Gastrocnemius medialis (tissue), 4 donors: ENCODE measurements at regions not wholly inside any gene's neighbourhood (a gene's known extent, or its start where the extent isn't known, plus 50 kb on each side); places are given as distances from the start of the nearest gene placed in this dataset.
"Not testable (repeated sequence)": the region's sequence is repeated elsewhere in the genome, so short reads cannot be mapped to it uniquely, and the experiment has no call there.

ENCODE experiments used
- ATAC-seq, 2 donors: fragments of 150-250 bp; one replicate each; pipeline ENCODE4 v1.9.1; 2016
- DNase-seq, 2 donors: peaks; one replicate each; pipeline ENCODE4 v3.0.0-alpha.2; 2019
- H3K27ac ChIP-seq, 4 donors: fragments of 200-600 bp; sonication (generic); 1 replicate in 1 of 4; 2 replicates in 3 of 4; pipeline ENCODE4 v1.5.1; 2016 to 2018; ENCODE audit warnings: mild to moderate bottlenecking in 2 of 4, moderate library complexity in 1 of 4
- H3K27me3 ChIP-seq, 3 donors: fragments of 200-600 bp; sonication (generic) in 2 of 3; 1 replicate in 1 of 3; 2 replicates in 2 of 3; pipeline versions ENCODE4 v1.5.1 to v1.6.0; 2016 to 2019; ENCODE audit warnings: mild to moderate bottlenecking in 1 of 3, moderate library complexity in 1 of 3
- H3K36me3 ChIP-seq, 2 donors: fragments of 200-600 bp; sonication (generic) in 1 of 2; one replicate each; pipeline ENCODE4 v1.5.1; 2017 to 2018
- H3K4me1 ChIP-seq, 2 donors: fragments of 200-600 bp; sonication (generic) in 1 of 2; one replicate each; pipeline ENCODE4 v1.5.1; 2016 to 2017; ENCODE audit warnings: mild to moderate bottlenecking in 2 of 2
- H3K4me3 ChIP-seq, 4 donors: fragments of 200-600 bp; sonication (generic) in 3 of 4; 1 replicate in 1 of 4; 2 replicates in 3 of 4; pipeline ENCODE4 v1.5.1; 2016 to 2019; ENCODE audit warnings: mild to moderate bottlenecking in 2 of 4
- H3K9me3 ChIP-seq, 3 donors: fragments of 200-600 bp; sonication (generic) in 2 of 3; 1 replicate in 1 of 3; 2 replicates in 2 of 3; pipeline ENCODE4 v1.5.1; 2016 to 2019
- CTCF ChIP-seq, 5 experiments: fragments of 450-650 bp in 3 of 5; fragments of 200-600 bp in 2 of 5; sonication (generic) in 2 of 5; IDR thresholded peaks in 4 of 5; conservative IDR thresholded peaks in 1 of 5; 1 replicate in 4 of 5; 2 replicates in 1 of 5; pipeline ENCODE4 v1.5.1; 2016 to 2019; ENCODE audit warnings: antibody characterized with exemption in 5 of 5, mild to moderate bottlenecking in 3 of 5, moderate library complexity in 3 of 5
- POLR2A ChIP-seq, 2 donors: fragments of 450-650 bp; IDR thresholded peaks; one replicate each; pipeline ENCODE4 v1.6.1; 2017; ENCODE audit warnings: antibody characterized with exemption in 2 of 2, mild to moderate bottlenecking in 2 of 2, moderate library complexity in 2 of 2
- in situ Hi-C, 4 donors: fragments of 200-750 bp; cut with MboI; loops; one replicate each; pipeline versions ENCODE4 v1.15.0 to v1.8.0; 2017; ENCODE audit warnings: low sequenced_read_pairs in 4 of 4
- intact Hi-C: fragments of 100-400 bp; cut with DNase I; formaldehyde crosslinking; loops from one replicate; pipeline ENCODE4 v1.15.1; 2023; ENCODE audit warnings: low total_unique reads

GRCh38 chr9:87405677-87406542, 91.8 kb upstream of the DAPK1 start:
- Histone ChIP-seq H3K4me1 (no peaks in the 10 kb centered on the region), H3K36me3 (no peaks in the 10 kb centered on the region), H3K27me3 (no peaks in the 10 kb centered on the region), H3K9me3 (no peaks in the 10 kb centered on the region), H3K27ac (no peak overlapping the region), H3K4me3 (no peak overlapping the region)
- no peak for TF ChIP-seq CTCF (IDR thresholded peaks at IDR 0.05 in 4 of 5, conservative IDR thresholded peaks at IDR 0.05 in 1 of 5)
- TF ChIP-seq POLR2A (IDR thresholded peaks at IDR 0.05) = no peak
- DNase-seq = peak; percentile 16 to 40
- intact Hi-C loops (no loop called here), in situ Hi-C loops (no loop called here)
- ATAC-seq = no peak

GRCh38 chr9:87406543-87407166, 91.0 kb upstream of the DAPK1 start:
- intact Hi-C loops (no loop called here), in situ Hi-C loops (no loop called here)
- no peaks in the 10 kb centered on the region for H3K27me3 ChIP-seq
- no peaks in the 10 kb centered on the region for H3K36me3 ChIP-seq
- H3K9me3 ChIP-seq = no peaks in the 10 kb centered on the region
- TF ChIP-seq POLR2A (IDR thresholded peaks at IDR 0.05) (no peak), CTCF (IDR thresholded peaks at IDR 0.05 in 4 of 5, conservative IDR thresholded peaks at IDR 0.05 in 1 of 5) (no peak)
- no peak for DNase-seq
- H3K27ac ChIP-seq = no peak overlapping the region
- no peak overlapping the region for H3K4me3 ChIP-seq
- no peak for ATAC-seq
- no peaks in the 10 kb centered on the region for H3K4me1 ChIP-seq

GRCh38 chr9:87410047-87411005, 87.3 kb upstream of the DAPK1 start:
- H3K36me3 ChIP-seq, intact Hi-C loops: not testable (repeated sequence)

GRCh38 chr9:87420884-87421283, 76.8 kb upstream of the DAPK1 start:
- Histone ChIP-seq H3K9me3 (no peaks in the 10 kb centered on the region), H3K4me3 (no peak overlapping the region), H3K27me3 (no peaks in the 10 kb centered on the region), H3K36me3 (no peaks in the 10 kb centered on the region), H3K4me1 (no peaks in the 10 kb centered on the region), H3K27ac (no peak overlapping the region)
- in situ Hi-C loops (no loop called here), intact Hi-C loops (no loop called here)
- DNase-seq (no peak), ATAC-seq (no peak)
- no peak for TF ChIP-seq CTCF (IDR thresholded peaks at IDR 0.05 in 4 of 5, conservative IDR thresholded peaks at IDR 0.05 in 1 of 5)
- no peak for TF ChIP-seq POLR2A (IDR thresholded peaks at IDR 0.05)

More at GRCh38 chr9:87410047-87411005, 87.3 kb upstream of the DAPK1 start:
- H3K9me3 ChIP-seq, H3K27me3 ChIP-seq, H3K4me3 ChIP-seq, H3K27ac ChIP-seq, in situ Hi-C loops, H3K4me1 ChIP-seq, ATAC-seq, DNase-seq: not testable (repeated sequence)
